ENCODE measurements at regions not wholly inside any gene's neighbourhood (a gene's known extent, or its start where the extent isn't known, plus 50 kb on each side); places are given as distances from the start of the nearest gene placed in this dataset.

DNA sequence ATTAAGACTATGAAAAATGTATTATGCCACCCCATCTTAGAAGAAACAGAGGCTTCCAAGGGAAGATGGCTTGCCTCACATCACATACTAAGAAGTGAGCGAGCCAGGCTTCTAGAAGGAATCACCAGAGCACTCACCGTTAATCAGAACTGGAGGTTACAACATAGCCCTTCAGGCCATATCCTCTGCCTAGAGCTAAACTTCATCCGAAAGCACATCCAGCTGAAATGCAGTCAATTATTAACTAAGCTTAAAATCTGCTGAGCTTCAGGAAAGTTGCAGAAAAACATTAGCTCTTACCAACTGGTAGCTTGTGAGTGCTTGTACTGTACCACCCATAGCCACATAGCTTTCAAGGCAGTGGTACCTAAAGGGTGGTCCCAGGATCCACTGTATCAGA is 483.2 kb downstream of the TBL1XR1 start:
- no peak for DNase-seq (ENCODE audit: low read depth)

- DNase-seq (ENCODE audit: low read depth), result no peak
These were observed 485.1 kb downstream of the TBL1XR1 start for GRCh38 chr3:176712191-176712590.

DNA sequence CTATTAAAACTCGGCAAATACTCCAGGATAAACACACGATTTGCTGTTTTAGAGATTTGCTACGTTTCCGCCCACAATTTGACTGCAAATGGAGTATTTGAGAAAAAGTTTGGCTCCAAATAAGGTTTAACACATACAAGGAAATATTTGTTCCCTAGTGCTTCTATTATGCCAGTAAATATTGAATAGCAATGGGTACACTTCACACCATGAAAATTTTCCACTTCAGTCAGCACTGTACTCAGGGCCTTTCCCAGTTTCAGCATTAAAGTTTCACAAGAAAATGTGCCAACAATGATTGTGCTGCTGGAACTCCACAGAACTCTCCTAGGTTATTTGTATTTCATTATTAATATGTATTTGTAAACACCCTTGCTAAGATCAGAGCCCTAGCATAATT is 498.0 kb downstream of the TBL1XR1 start:
- DNase-seq (ENCODE audit: low read depth), result no peak

GRCh38 chr3:176697284-176697889 is 499.9 kb downstream of the TBL1XR1 start:
- no peak for DNase-seq (ENCODE audit: low read depth)

GRCh38 chr3:176696816-176697215 is 500.5 kb downstream of the TBL1XR1 start:
- DNase-seq (ENCODE audit: low read depth), result no peak

DNA sequence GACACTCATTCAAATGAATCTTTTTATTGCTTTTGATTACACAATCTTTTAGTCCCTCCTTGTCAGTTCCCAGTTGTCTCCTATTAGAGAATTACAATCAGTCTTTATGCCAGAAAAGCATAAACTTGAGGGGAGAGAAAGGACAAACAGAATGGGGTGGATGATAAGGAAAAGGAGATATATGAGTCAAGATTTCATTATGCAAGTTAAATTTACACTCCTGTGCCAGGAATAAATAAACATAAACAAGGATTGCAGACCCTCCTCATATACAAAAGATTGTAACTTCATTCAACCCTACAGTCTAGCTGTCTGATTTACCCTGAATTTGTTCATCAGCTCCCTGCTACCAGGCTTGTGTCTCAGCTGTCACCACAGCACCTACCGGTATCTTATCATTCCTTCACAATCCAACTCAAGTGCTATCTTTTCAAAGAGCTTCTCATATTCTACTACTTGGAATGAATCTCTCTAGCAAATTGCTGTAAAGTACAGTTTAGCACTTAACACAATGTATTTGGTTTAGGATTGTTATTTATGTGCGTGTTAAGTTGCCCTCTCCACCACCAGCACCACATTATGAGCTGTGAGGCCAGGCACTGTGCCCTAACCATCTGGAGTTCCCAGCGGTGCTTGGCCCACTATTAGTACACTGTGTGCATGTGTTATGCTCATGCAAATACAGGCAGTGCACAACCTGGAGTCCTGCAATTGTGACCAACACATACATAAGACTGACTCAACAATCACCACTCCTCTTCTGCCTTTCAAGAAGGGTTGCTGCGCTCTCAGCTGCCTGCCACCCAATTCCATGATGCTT is 504.1 kb downstream of the TBL1XR1 start:
- DNase-seq (ENCODE audit: low read depth), result no peak

DNA sequence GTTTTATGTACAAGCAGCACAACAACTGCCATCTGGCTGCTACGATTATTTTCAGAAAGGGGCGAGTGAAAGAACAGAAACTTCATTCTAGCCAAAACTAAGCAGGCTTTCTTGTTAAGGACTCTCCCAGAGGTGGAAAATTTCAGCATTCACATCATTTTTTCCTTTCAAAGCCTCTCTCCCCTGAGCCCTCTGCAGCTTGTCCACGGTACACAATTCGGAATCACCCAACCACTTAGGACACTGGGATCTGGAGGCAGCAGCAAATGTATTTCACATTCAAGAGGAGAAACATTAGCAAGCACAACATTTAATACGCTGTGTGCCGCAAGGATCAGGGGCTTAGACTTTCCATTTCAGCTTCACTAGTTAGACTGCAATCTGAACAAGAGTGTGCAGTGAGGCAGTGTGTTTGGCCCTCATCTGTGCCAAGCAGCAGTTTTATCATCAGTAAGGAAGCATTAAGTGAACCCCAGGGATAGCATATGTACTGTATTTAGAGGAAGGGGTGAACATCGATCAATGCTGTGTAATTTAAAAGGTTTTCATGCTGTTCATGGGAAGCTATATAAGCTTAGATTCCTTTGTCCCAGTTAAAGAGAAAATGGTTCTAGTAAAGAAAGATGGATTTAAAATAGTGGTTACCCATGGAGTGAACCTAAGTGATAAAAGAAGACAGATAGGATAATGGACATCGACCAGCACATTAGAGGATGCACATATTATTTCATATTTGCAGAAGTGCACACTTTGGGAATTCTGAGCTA is 504.9 kb downstream of the TBL1XR1 start:
- no peak for DNase-seq (ENCODE audit: low read depth)

- no peak for DNase-seq (ENCODE audit: low read depth)
These were observed 507.0 kb downstream of the TBL1XR1 start for GRCh38 chr3:176690083-176690869.

DNA sequence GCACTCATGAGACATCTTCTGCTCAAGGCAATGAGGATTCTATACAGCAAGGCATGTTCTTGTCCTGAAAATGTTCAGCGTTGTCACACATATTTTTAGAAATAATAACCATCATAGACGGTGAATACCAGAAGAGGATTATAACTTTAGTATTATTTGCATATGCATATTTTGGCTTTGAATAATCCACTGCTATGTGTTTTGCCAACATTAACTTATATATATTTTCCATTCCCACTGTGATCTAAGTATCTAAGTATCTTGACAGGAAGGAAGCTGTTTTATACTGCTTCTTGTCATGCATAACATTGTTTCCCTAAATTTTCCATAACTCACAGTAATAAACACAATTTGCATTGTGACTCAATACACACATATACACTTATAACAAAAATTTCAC is 509.5 kb downstream of the TBL1XR1 start:
- DNase-seq (ENCODE audit: low read depth), result no peak

- no peak for DNase-seq (ENCODE audit: low read depth)
These were observed 513.9 kb downstream of the TBL1XR1 start for GRCh38 chr3:176683382-176683781.

DNA sequence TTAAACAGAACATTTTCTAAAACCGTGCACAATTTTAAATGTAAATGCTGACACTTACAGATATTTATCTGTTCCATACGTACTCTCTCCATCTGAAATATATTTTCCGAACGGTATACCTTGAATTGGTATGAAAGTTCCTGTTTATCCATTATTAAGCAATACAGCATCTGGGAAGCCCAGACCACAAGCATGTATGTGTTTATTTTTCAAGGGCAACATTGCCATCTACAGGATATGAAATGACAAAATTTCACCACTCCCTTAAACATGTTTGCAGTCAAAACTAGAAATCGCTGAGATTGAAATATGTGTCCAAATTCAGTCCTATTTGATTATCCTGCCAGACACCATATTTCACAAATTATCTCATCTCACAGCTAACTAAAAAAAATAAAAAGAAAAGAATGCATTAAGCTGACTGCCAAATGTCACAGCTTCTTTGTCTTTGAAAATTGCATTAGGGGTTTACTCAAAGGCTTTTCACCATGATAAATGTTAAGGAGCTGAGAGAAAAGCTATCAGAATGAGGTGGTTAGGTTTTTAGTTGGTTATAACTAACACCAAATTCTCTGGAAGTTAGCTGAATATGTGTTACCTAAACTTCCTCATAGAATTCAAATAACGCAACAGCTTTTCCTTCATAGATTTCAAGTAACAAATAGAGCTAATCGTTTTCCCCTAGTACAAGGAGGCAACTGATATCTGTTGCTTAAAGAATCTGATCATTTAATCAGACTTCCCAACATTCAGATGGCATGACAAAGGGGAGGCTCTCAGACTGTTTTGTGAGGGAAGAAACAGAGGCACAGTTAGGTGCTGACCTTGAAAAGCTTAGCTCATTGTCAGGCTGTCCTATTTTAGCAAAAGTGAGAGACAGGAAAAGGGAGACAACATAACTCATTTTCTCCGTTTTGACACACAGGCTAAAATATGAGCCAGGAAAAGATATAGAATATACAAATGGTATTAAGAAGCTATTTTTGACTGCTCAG is 533.1 kb downstream of the TBL1XR1 start:
- no peak for DNase-seq (ENCODE audit: low read depth)

DNA sequence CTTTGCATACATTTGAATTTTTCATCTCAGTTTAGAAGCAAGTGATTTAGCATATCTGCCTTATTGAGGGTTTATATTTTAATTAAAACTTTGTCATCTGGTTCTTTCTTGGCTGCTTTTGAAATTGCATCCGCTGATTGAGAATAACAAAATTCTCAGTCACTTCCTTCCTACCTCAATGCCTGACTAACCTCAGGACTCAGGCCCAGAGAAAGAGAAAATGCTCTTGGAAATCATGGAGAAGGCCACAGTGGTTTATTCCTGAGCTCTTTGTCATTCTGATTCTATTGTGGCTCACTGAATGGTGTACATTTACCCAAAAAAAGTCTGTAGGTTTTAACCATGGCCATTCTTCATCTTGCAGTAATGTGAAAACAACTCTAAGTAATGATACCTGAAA is 533.9 kb downstream of the TBL1XR1 start:
- DNase-seq (ENCODE audit: low read depth), result no peak

- no peak for DNase-seq (ENCODE audit: low read depth)
These were observed 535.8 kb downstream of the TBL1XR1 start for GRCh38 chr3:176661432-176661964.

- DNase-seq (ENCODE audit: low read depth), result no peak
These were observed 541.7 kb downstream of the TBL1XR1 start for GRCh38 chr3:176655404-176656094.

- no peak for DNase-seq (ENCODE audit: low read depth)
These were observed 545.7 kb downstream of the TBL1XR1 start for GRCh38 chr3:176651622-176652021.

GRCh38 chr3:176650478-176650877 is 546.8 kb downstream of the TBL1XR1 start:
- DNase-seq (ENCODE audit: low read depth), result no peak

- DNase-seq (ENCODE audit: low read depth), result no peak
These were observed 549.3 kb downstream of the TBL1XR1 start for GRCh38 chr3:176647987-176648386.

- DNase-seq (ENCODE audit: low read depth), result no peak
These were observed 563.8 kb downstream of the TBL1XR1 start for GRCh38 chr3:176633511-176633910.

GRCh38 chr3:176632925-176633324 is 564.4 kb downstream of the TBL1XR1 start:
- DNase-seq (ENCODE audit: low read depth), result no peak

DNA sequence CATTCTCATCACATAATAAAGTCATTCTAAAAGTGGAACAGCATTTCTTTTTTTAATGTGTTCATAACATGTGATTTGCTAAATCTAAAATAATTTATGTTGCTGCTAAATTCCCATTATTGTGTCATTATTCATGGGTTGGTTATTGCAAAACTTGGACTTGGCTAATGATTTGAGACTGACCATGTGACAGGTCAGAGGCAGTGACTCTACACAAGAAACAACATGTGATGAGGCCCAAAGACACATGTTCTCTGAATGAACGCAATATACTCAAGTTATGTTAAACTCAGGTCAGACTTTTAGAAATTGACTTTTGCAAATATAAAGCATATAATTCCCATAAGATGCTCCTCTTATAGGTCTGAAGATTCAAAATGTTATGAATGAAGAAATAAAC is 566.1 kb downstream of the TBL1XR1 start:
- no peak for DNase-seq (ENCODE audit: low read depth)

Measured in stimulated activated CD8-positive, alpha-beta memory T cell treated with anti-CD3 and anti-CD28 coated beads, Interleukin-15, amount 100 ng/mL, for 24 hours (primary cell).